GM12892 (cell line): ENCODE measurements at regions not wholly inside any gene's neighbourhood (a gene's known extent, or its start where the extent isn't known, plus 50 kb on each side); places are given as distances from the start of the nearest gene placed in this dataset.

Experiments
- POLR2A ChIP-seq: IDR thresholded peaks from 2 replicates; pipeline ENCODE4 v1.6.1; 2011; ENCODE audit warnings: low read depth, low read length, control low read depth
- POLR2AphosphoS5 ChIP-seq: IDR thresholded peaks from 2 replicates; pipeline ENCODE4 v1.6.1; 2011; ENCODE audit warnings: low read depth, low read length, control low read depth

DNA sequence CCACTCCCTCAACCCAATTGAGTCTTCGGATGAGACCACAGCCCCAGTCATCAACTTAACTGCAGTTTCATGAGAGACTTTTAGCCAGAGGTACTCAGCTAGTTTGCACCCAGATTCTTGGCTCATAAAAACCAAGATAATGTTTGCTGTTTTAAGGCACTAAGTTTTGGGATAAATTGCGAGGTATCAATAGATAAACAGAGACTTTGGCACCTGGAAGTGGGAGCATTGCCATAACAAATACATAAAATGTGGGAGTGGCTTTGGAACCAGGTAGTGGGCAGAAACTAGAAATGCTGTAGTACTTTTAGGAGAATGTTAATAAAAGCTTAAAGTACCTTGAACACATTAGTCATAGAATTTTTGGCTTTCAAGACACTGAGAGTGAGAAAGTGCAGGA, 439.8 kb downstream of the SH3GL2 start:
- TF ChIP-seq POLR2AphosphoS5, result no peak
- no peak for TF ChIP-seq POLR2A
